Calu3 (cell line): ENCODE measurements at regions not wholly inside any gene's neighbourhood (a gene's known extent, or its start where the extent isn't known, plus 50 kb on each side); places are given as distances from the start of the nearest gene placed in this dataset.

Source experiments
- BruUV-seq: library from RNA; stranded (reverse); fragments of 400-500 nt; replicated peaks from 2 replicates; lab custom pipeline; 2021; lab: Mats Ljungman, UMichigan
- CTCF ChIA-PET: fragments of 300-600 bp; sonication (Branson Sonifier 250); formaldehyde crosslinking; loops from one replicate; lab custom pipeline; 2022; ENCODE audit warnings: antibody characterized with exemption; lab: Charles Lee
- DNase-seq: peaks from one replicate; pipeline ENCODE4 v3.0.0; 2022
- H3K27ac Mint-ChIP-seq: one replicate; pipeline ENCODE4 v1.8.0; 2022; ENCODE audit warnings: mixed read lengths; ENCODE audit not compliant: unreplicated experiment
- H3K27me3 Mint-ChIP-seq: one replicate; pipeline ENCODE4 v1.8.0; 2022; ENCODE audit warnings: mixed read lengths; ENCODE audit not compliant: unreplicated experiment
- H3K36me3 Mint-ChIP-seq: one replicate; pipeline ENCODE4 v1.8.0; 2022; ENCODE audit warnings: mild to moderate bottlenecking, moderate library complexity, mixed read lengths; ENCODE audit not compliant: insufficient read depth, unreplicated experiment
- H3K4me1 Mint-ChIP-seq: one replicate; pipeline ENCODE4 v1.8.0; 2022; ENCODE audit warnings: mild to moderate bottlenecking, low read depth, mixed read lengths; ENCODE audit not compliant: unreplicated experiment
- H3K4me3 Mint-ChIP-seq: one replicate; pipeline ENCODE4 v1.8.0; 2022; ENCODE audit warnings: mild to moderate bottlenecking, low read depth, moderate library complexity, mixed read lengths; ENCODE audit not compliant: unreplicated experiment
- H3K9me3 Mint-ChIP-seq: one replicate; pipeline ENCODE4 v1.8.0; 2022; ENCODE audit warnings: low read depth, mixed read lengths; ENCODE audit not compliant: unreplicated experiment
- CTCF ChIP-seq: fragments of 200-600 bp; IDR thresholded peaks from one replicate; pipeline ENCODE4 v1.8.0; 2022; ENCODE audit warnings: antibody characterized with exemption; ENCODE audit not compliant: unreplicated experiment
- intact Hi-C: fragments of 100-400 bp; cut with micrococcal nuclease; formaldehyde crosslinking; loops from one replicate; pipeline ENCODE4 v1.10.0; 2022; ENCODE audit not compliant: unreplicated experiment

GRCh38 chr6:79431537-79431933, 105.7 kb downstream of the LCA5 start:
- intact Hi-C loops: loop anchor here (2.0 kb wide), 1 partner anchor 33 kb away; no protein-coding TSS in a partner anchor
- TF ChIP-seq CTCF: no peak
- H3K4me1 Mint-ChIP-seq: peaks cover 36% of the 10 kb centered on the region
- peak overlapping the region; percentile 33 for H3K27ac Mint-ChIP-seq
- no peaks in the 10 kb centered on the region for H3K9me3 Mint-ChIP-seq
- peak; percentile 40 for DNase-seq
- no peaks in the 10 kb centered on the region for H3K36me3 Mint-ChIP-seq
- H3K4me3 Mint-ChIP-seq: no peak overlapping the region
- CTCF ChIA-PET: interaction anchor here (0.5 to 1.2 kb wide), 5 partner anchors 24 to 356 kb away, joined by 3 to 7 read pairs (median 3); no protein-coding TSS in a partner anchor
- no TSS peak for BruUV-seq
- no peaks in the 10 kb centered on the region for H3K27me3 Mint-ChIP-seq

- no peak for DNase-seq
- Mint-ChIP-seq H3K9me3 (no peaks in the 10 kb centered on the region), H3K27ac (peak overlapping the region; percentile 33), H3K4me1 (peaks cover 31% of the 10 kb centered on the region), H3K4me3 (no peak overlapping the region), H3K36me3 (no peaks in the 10 kb centered on the region), H3K27me3 (no peaks in the 10 kb centered on the region)
- TF ChIP-seq CTCF: no peak
- intact Hi-C loops: loop anchor here (2.0 kb wide), 1 partner anchor 34 kb away; no protein-coding TSS in a partner anchor
- CTCF ChIA-PET: interaction anchor here (0.6 to 1.1 kb wide), 4 partner anchors 33 to 286 kb away, joined by 3 to 7 read pairs (median 4); no protein-coding TSS in a partner anchor
- BruUV-seq: no TSS peak
These were observed 106.2 kb downstream of the LCA5 start for GRCh38 chr6:79430913-79431536.

GRCh38 chr6:79427721-79428120, 109.5 kb downstream of the LCA5 start:
- no TSS peak for BruUV-seq
- Mint-ChIP-seq H3K4me3 (no peak overlapping the region), H3K4me1 (peaks cover 19% of the 10 kb centered on the region), H3K9me3 (no peaks in the 10 kb centered on the region), H3K36me3 (no peaks in the 10 kb centered on the region), H3K27me3 (no peaks in the 10 kb centered on the region), H3K27ac (no peak overlapping the region)
- intact Hi-C loops: no loop called here
- CTCF ChIA-PET: no interaction called here
- TF ChIP-seq CTCF: no peak
- no peak for DNase-seq

GRCh38 chr6:79426625-79427278, 110.5 kb downstream of the LCA5 start:
- Mint-ChIP-seq H3K4me1 (peaks cover 20% of the 10 kb centered on the region), H3K4me3 (no peak overlapping the region), H3K36me3 (no peaks in the 10 kb centered on the region), H3K27ac (no peak overlapping the region), H3K27me3 (no peaks in the 10 kb centered on the region), H3K9me3 (no peaks in the 10 kb centered on the region)
- intact Hi-C loops: no loop called here
- no TSS peak for BruUV-seq
- TF ChIP-seq CTCF: no peak
- no peak for DNase-seq
- CTCF ChIA-PET: interaction anchor here (0.6 kb wide), 1 partner anchor 50 kb away, joined by 5 read pairs; no protein-coding TSS in a partner anchor
